DOHH2 (cell line): ENCODE measurements at regions not wholly inside any gene's neighbourhood (a gene's known extent, or its start where the extent isn't known, plus 50 kb on each side); places are given as distances from the start of the nearest gene placed in this dataset.

ENCODE experiments used
- H3F3A ChIP-seq: fragments of 200-600 bp; sonication (generic), shearing (Covaris generic); 2 replicates; pipeline ENCODE4 v1.6.0; 2016; ENCODE audit warnings: antibody characterized with exemption, mild to moderate bottlenecking; ENCODE audit not compliant: control insufficient read depth, insufficient read depth
- H3K27ac ChIP-seq: fragments of 200-600 bp; sonication (generic); 2 replicates; pipeline ENCODE4 v1.5.1; 2014; ENCODE audit warnings: low read depth, mild to moderate bottlenecking, low read length, moderate library complexity
- H3K27me3 ChIP-seq: fragments of 200-600 bp; sonication (generic); 2 replicates; pipeline ENCODE4 v1.6.1; 2014; ENCODE audit warnings: mild to moderate bottlenecking, low read length, mixed read lengths; ENCODE audit not compliant: control insufficient read depth
- H3K36me3 ChIP-seq: fragments of 200-600 bp; sonication (generic); 2 replicates; pipeline ENCODE4 v1.6.1; 2014; ENCODE audit warnings: mild to moderate bottlenecking, low read length, moderate library complexity, mixed read lengths; ENCODE audit not compliant: control insufficient read depth
- H3K4me1 ChIP-seq: fragments of 200-600 bp; sonication (generic); 2 replicates; pipeline ENCODE4 v1.6.1; 2014; ENCODE audit warnings: mild to moderate bottlenecking, low read length, mixed read lengths; ENCODE audit not compliant: control insufficient read depth
- H3K4me2 ChIP-seq: fragments of 200-600 bp; sonication (generic); 2 replicates; pipeline ENCODE4 v1.6.0; 2014; ENCODE audit warnings: mild to moderate bottlenecking, low read length, moderate library complexity
- H3K4me3 ChIP-seq: fragments of 200-600 bp; sonication (generic); 2 replicates; pipeline ENCODE4 v1.5.1; 2014; ENCODE audit warnings: mild to moderate bottlenecking, low read length, mixed read lengths
- H3K79me2 ChIP-seq: fragments of 200-600 bp; sonication (generic); 2 replicates; pipeline ENCODE4 v1.6.1; 2014; ENCODE audit warnings: mild to moderate bottlenecking, low read length, mixed read lengths; ENCODE audit not compliant: control insufficient read depth
- H3K9me2 ChIP-seq: fragments of 200-600 bp; sonication (generic); replicated peaks from 2 replicates; pipeline ENCODE4 v1.6.1; 2014; ENCODE audit warnings: mild to moderate bottlenecking, low read length, mixed read lengths; ENCODE audit not compliant: control insufficient read depth
- H3K9me3 ChIP-seq: fragments of 200-600 bp; sonication (generic); 2 replicates; pipeline ENCODE4 v1.6.1; 2014; ENCODE audit warnings: antibody characterized with exemption, low read length, mixed read lengths; ENCODE audit not compliant: control insufficient read depth, insufficient read depth
- H4K20me1 ChIP-seq: fragments of 200-600 bp; sonication (generic); 2 replicates; pipeline ENCODE4 v1.6.0; 2014; ENCODE audit warnings: low read depth, mild to moderate bottlenecking, antibody characterized with exemption, low read length, moderate library complexity; ENCODE audit not compliant: control insufficient read depth, insufficient read depth
- CTCF ChIP-seq: fragments of 200-600 bp; sonication (generic); IDR thresholded peaks from one replicate; pipeline ENCODE4 v1.5.1; 2014; ENCODE audit warnings: antibody characterized with exemption, mild to moderate bottlenecking, low read depth, low read length; ENCODE audit not compliant: poor library complexity, severe bottlenecking
- EZH2phosphoT487 ChIP-seq: fragments of 200-600 bp; sonication (generic); IDR thresholded peaks from 2 replicates; pipeline ENCODE4 v1.6.1; 2017; ENCODE audit warnings: borderline replicate concordance, mild to moderate bottlenecking, antibody characterized with exemption, low read length, moderate library complexity, mixed read lengths

- no peaks in the 10 kb centered on the region for H3K9me2 ChIP-seq
- H3K9me3 ChIP-seq, result no peaks in the 10 kb centered on the region
- no peaks in the 10 kb centered on the region for H3K36me3 ChIP-seq
- H4K20me1 ChIP-seq, result no peaks in the 10 kb centered on the region
- no peak overlapping the region for H3K27ac ChIP-seq
- H3K27me3 ChIP-seq, result no peaks in the 10 kb centered on the region
- no peak overlapping the region for H3K4me3 ChIP-seq
- no peaks in the 10 kb centered on the region for H3F3A ChIP-seq
- no peak overlapping the region for H3K4me2 ChIP-seq
- no peaks in the 10 kb centered on the region for H3K79me2 ChIP-seq
- TF ChIP-seq EZH2phosphoT487 (no peak), CTCF (no peak)
- H3K4me1 ChIP-seq, result no peaks in the 10 kb centered on the region
Observed at GRCh38 chr2:164151522-164151921, 415.7 kb upstream of the FIGN start.

- Histone ChIP-seq H3K9me2 (no peaks in the 10 kb centered on the region), H4K20me1 (no peaks in the 10 kb centered on the region), H3K36me3 (no peaks in the 10 kb centered on the region), H3K9me3 (no peaks in the 10 kb centered on the region), H3K4me2 (no peak overlapping the region), H3K4me1 (no peaks in the 10 kb centered on the region), H3K79me2 (no peaks in the 10 kb centered on the region), H3K27me3 (no peaks in the 10 kb centered on the region), H3F3A (no peaks in the 10 kb centered on the region), H3K4me3 (no peak overlapping the region), H3K27ac (no peak overlapping the region)
- TF ChIP-seq EZH2phosphoT487, result no peak
- no peak for TF ChIP-seq CTCF
Observed at GRCh38 chr2:164150604-164151003, 414.8 kb upstream of the FIGN start.

- H3K79me2 ChIP-seq, result no peaks in the 10 kb centered on the region
- no peaks in the 10 kb centered on the region for H3F3A ChIP-seq
- H4K20me1 ChIP-seq, result no peaks in the 10 kb centered on the region
- TF ChIP-seq EZH2phosphoT487 (no peak), CTCF (no peak)
- no peaks in the 10 kb centered on the region for H3K9me2 ChIP-seq
- H3K4me3 ChIP-seq, result no peak overlapping the region
- H3K4me2 ChIP-seq, result no peak overlapping the region
- no peaks in the 10 kb centered on the region for H3K4me1 ChIP-seq
- H3K27me3 ChIP-seq, result no peaks in the 10 kb centered on the region
- H3K9me3 ChIP-seq, result no peaks in the 10 kb centered on the region; the same call in 1 of the 2 replicates
- H3K36me3 ChIP-seq, result no peaks in the 10 kb centered on the region
- no peak overlapping the region for H3K27ac ChIP-seq
Observed at GRCh38 chr2:164146441-164146840, 410.6 kb upstream of the FIGN start.
